GM13976 (cell line): ENCODE measurements at regions not wholly inside any gene's neighbourhood (a gene's known extent, or its start where the extent isn't known, plus 50 kb on each side); places are given as distances from the start of the nearest gene placed in this dataset.

Experiments
- DNase-seq: peaks from one replicate; pipeline ENCODE4 v3.0.0; 2012; ENCODE audit warnings: low spot score
- CTCF ChIP-seq: IDR thresholded peaks from 2 replicates; pipeline ENCODE4 v1.5.1; 2012; ENCODE audit warnings: borderline replicate concordance, mild to moderate bottlenecking; ENCODE audit not compliant: insufficient read depth; ENCODE audit errors: extremely low read depth, missing control alignments, control extremely low read depth
- in situ Hi-C: fragments of 300-500 bp; cut with MboI; formaldehyde crosslinking; loops from one replicate; pipeline ENCODE4 v1.12.0; 2022; ENCODE audit warnings: low sequenced_read_pairs, mixed read lengths, inconsistent platforms; ENCODE audit not compliant: unreplicated experiment

- DNase-seq: no peak
- TF ChIP-seq CTCF: no peak
- in situ Hi-C loops: no loop called here
Measured at GRCh38 chr17:72219137-72219823, 98.5 kb downstream of the SOX9 start.

GRCh38 chr17:72219824-72220493 lies 99.1 kb downstream of the SOX9 start:
- in situ Hi-C loops: no loop called here
- no peak for TF ChIP-seq CTCF
- DNase-seq: no peak

- no peak for DNase-seq
- no peak for TF ChIP-seq CTCF
- in situ Hi-C loops: no loop called here
Measured at GRCh38 chr17:72222661-72223380, 102.0 kb downstream of the SOX9 start.

- in situ Hi-C loops: no loop called here
- DNase-seq: no peak
- no peak for TF ChIP-seq CTCF
Measured at GRCh38 chr17:72223866-72224291, 103.1 kb downstream of the SOX9 start.

- DNase-seq: no peak
- TF ChIP-seq CTCF: no peak
- in situ Hi-C loops: no loop called here
Measured at GRCh38 chr17:72226322-72226721, 105.5 kb downstream of the SOX9 start.

GRCh38 chr17:72233986-72234385 lies 113.2 kb downstream of the SOX9 start:
- no peak for DNase-seq
- in situ Hi-C loops: no loop called here
- TF ChIP-seq CTCF: no peak
